ENCODE measurements at regions not wholly inside any gene's neighbourhood (a gene's known extent, or its start where the extent isn't known, plus 50 kb on each side); places are given as distances from the start of the nearest gene placed in this dataset.

DNA sequence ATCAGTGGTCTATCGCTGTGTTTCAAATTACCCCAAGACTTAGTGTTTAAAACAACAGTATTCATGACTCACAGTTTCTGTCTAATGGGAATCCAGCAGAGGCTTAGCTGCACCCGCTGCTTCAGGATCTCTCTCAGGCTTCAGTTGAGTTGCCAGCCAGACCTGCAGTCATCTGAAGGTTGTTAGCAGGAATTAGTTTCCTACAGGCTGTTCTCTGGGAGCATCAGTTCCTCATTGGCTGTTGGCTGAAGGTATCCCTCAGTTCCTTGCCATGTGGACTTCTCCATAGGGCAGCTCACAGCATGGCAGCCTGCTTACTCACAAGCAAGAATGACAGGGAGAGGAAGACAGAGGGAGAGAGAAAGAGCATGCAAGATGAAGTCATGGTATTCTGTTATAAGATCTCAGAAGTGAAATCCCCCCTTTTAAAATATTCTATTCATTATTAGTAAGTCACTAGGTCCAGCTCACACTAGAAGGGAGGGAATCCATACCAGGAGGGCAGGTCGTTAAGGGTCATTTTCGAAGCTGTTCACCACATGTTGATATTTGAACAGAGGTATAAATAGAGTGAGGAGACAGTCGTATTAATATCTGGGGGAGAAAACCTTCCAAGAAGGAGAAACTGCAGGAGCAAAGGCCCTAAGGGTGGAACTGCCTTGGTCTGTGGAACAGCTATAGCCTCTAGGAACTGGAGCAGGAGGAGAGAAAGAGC is 473.9 kb upstream of the PPP2R3A start:
- Histone ChIP-seq H3K4me3 (ENCODE audit: insufficient read length, low read depth) (no peak overlapping the region), H3K9me3 (ENCODE audit: insufficient read depth, low read length) (no peaks in the 10 kb centered on the region), H3K36me3 (ENCODE audit: insufficient read depth, insufficient read length, low read length) (no peaks in the 10 kb centered on the region), H3K9ac (ENCODE audit: insufficient read length, low read depth) (no peak overlapping the region), H3K27me3 (ENCODE audit: insufficient read depth, insufficient read length) (no peaks in the 10 kb centered on the region), H3K4me1 (ENCODE audit: insufficient read depth, insufficient read length) (no peaks in the 10 kb centered on the region)
- DNase-seq (ENCODE audit: low read depth, low spot score) = no peak
- no peak for TF ChIP-seq ZNF274 (IDR thresholded peaks at IDR 0.05; ENCODE audit: low read depth, low read length)
- no peak for TF ChIP-seq YY1 (IDR thresholded peaks at IDR 0.05; ENCODE audit: insufficient read depth, insufficient read length)
- TF ChIP-seq SUZ12 (IDR thresholded peaks at IDR 0.05; ENCODE audit: extremely low read depth, insufficient read depth, insufficient read length) = no peak

DNA sequence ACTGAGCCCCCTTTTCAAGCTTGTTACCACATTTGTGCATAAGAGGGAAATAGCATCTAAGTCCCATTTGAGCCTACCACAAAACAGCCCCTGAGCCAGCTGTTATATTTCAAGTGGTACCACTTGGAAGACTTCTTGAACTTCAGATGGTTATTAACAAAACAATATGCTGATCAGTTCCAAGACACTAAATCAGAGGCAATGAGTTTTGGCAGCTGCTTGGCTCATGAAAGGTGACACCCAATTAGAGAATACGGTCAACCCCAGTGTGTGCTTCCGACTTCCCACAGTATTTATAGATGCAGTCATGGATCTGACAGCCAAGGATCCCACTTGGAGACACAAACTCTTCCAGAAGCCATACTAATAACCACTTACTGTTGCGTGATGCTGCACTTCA is 469.6 kb upstream of the PPP2R3A start:
- Histone ChIP-seq H3K36me3 (ENCODE audit: insufficient read depth, insufficient read length, low read length) (no peaks in the 10 kb centered on the region), H3K27me3 (ENCODE audit: insufficient read depth, insufficient read length) (no peaks in the 10 kb centered on the region), H3K9me3 (ENCODE audit: insufficient read depth, low read length) (no peaks in the 10 kb centered on the region), H3K4me1 (ENCODE audit: insufficient read depth, insufficient read length) (no peaks in the 10 kb centered on the region), H3K9ac (ENCODE audit: insufficient read length, low read depth) (no peak overlapping the region), H3K4me3 (ENCODE audit: insufficient read length, low read depth) (no peak overlapping the region)
- TF ChIP-seq ZNF274 (IDR thresholded peaks at IDR 0.05; ENCODE audit: low read depth, low read length) = no peak
- no peak for TF ChIP-seq SUZ12 (IDR thresholded peaks at IDR 0.05; ENCODE audit: extremely low read depth, insufficient read depth, insufficient read length)
- no peak for TF ChIP-seq YY1 (IDR thresholded peaks at IDR 0.05; ENCODE audit: insufficient read depth, insufficient read length)
- DNase-seq (ENCODE audit: low read depth, low spot score) = no peak

GRCh38 chr3:135497979-135498378 is 467.5 kb upstream of the PPP2R3A start:
- no peak for TF ChIP-seq SUZ12 (IDR thresholded peaks at IDR 0.05; ENCODE audit: extremely low read depth, insufficient read depth, insufficient read length)
- no peak for TF ChIP-seq ZNF274 (IDR thresholded peaks at IDR 0.05; ENCODE audit: low read depth, low read length)
- TF ChIP-seq YY1 (IDR thresholded peaks at IDR 0.05; ENCODE audit: insufficient read depth, insufficient read length) = no peak
- Histone ChIP-seq H3K9me3 (ENCODE audit: insufficient read depth, low read length) (no peaks in the 10 kb centered on the region), H3K4me1 (ENCODE audit: insufficient read depth, insufficient read length) (no peaks in the 10 kb centered on the region), H3K9ac (ENCODE audit: insufficient read length, low read depth) (no peak overlapping the region), H3K36me3 (ENCODE audit: insufficient read depth, insufficient read length, low read length) (no peaks in the 10 kb centered on the region), H3K27me3 (ENCODE audit: insufficient read depth, insufficient read length) (no peaks in the 10 kb centered on the region), H3K4me3 (ENCODE audit: insufficient read length, low read depth) (no peak overlapping the region)
- no peak for DNase-seq (ENCODE audit: low read depth, low spot score)

GRCh38 chr3:135499426-135499825 is 466.1 kb upstream of the PPP2R3A start:
- Histone ChIP-seq H3K27me3 (ENCODE audit: insufficient read depth, insufficient read length) (no peaks in the 10 kb centered on the region), H3K4me1 (ENCODE audit: insufficient read depth, insufficient read length) (no peaks in the 10 kb centered on the region), H3K36me3 (ENCODE audit: insufficient read depth, insufficient read length, low read length) (no peaks in the 10 kb centered on the region), H3K9ac (ENCODE audit: insufficient read length, low read depth) (no peak overlapping the region), H3K4me3 (ENCODE audit: insufficient read length, low read depth) (no peak overlapping the region), H3K9me3 (ENCODE audit: insufficient read depth, low read length) (no peaks in the 10 kb centered on the region)
- no peak for DNase-seq (ENCODE audit: low read depth, low spot score)
- TF ChIP-seq SUZ12 (IDR thresholded peaks at IDR 0.05; ENCODE audit: extremely low read depth, insufficient read depth, insufficient read length) (no peak), YY1 (IDR thresholded peaks at IDR 0.05; ENCODE audit: insufficient read depth, insufficient read length) (no peak), ZNF274 (IDR thresholded peaks at IDR 0.05; ENCODE audit: low read depth, low read length) (no peak)

DNA sequence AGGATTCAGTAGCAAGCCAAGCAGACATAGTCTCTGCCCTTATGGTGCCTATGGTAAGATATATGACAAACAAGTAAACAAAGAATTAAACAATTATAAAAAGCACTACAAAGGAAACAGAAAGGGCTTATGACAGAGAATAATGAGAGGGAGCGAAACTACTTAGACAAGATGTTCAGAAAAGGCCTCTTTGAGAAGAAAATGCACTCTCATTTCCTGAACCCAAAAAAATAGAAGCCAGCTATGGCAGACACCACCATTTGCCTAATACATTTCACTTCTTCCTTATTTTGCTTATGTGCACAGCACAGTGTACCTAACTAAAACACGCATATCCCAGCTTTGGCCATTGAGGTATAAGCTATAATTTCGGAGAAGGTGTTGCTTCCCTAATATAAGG is 465.5 kb upstream of the PPP2R3A start:
- Histone ChIP-seq H3K4me1 (ENCODE audit: insufficient read depth, insufficient read length) (no peaks in the 10 kb centered on the region), H3K27me3 (ENCODE audit: insufficient read depth, insufficient read length) (no peaks in the 10 kb centered on the region), H3K4me3 (ENCODE audit: insufficient read length, low read depth) (no peak overlapping the region), H3K36me3 (ENCODE audit: insufficient read depth, insufficient read length, low read length) (no peaks in the 10 kb centered on the region), H3K9ac (ENCODE audit: insufficient read length, low read depth) (no peak overlapping the region), H3K9me3 (ENCODE audit: insufficient read depth, low read length) (no peaks in the 10 kb centered on the region)
- DNase-seq (ENCODE audit: low read depth, low spot score) = no peak
- TF ChIP-seq ZNF274 (IDR thresholded peaks at IDR 0.05; ENCODE audit: low read depth, low read length) (no peak), SUZ12 (IDR thresholded peaks at IDR 0.05; ENCODE audit: extremely low read depth, insufficient read depth, insufficient read length) (no peak), YY1 (IDR thresholded peaks at IDR 0.05; ENCODE audit: insufficient read depth, insufficient read length) (no peak)

GRCh38 chr3:135503065-135503759 is 462.3 kb upstream of the PPP2R3A start:
- Histone ChIP-seq H3K4me3 (ENCODE audit: insufficient read length, low read depth) (no peak overlapping the region), H3K9me3 (ENCODE audit: insufficient read depth, low read length) (no peaks in the 10 kb centered on the region), H3K27me3 (ENCODE audit: insufficient read depth, insufficient read length) (no peaks in the 10 kb centered on the region), H3K9ac (ENCODE audit: insufficient read length, low read depth) (no peak overlapping the region), H3K4me1 (ENCODE audit: insufficient read depth, insufficient read length) (no peaks in the 10 kb centered on the region), H3K36me3 (ENCODE audit: insufficient read depth, insufficient read length, low read length) (no peaks in the 10 kb centered on the region)
- TF ChIP-seq ZNF274 (IDR thresholded peaks at IDR 0.05; ENCODE audit: low read depth, low read length) (no peak), SUZ12 (IDR thresholded peaks at IDR 0.05; ENCODE audit: extremely low read depth, insufficient read depth, insufficient read length) (no peak), YY1 (IDR thresholded peaks at IDR 0.05; ENCODE audit: insufficient read depth, insufficient read length) (no peak)
- no peak for DNase-seq (ENCODE audit: low read depth, low spot score)

Measured in NT2/D1 (cell line).